ENCODE measurements at regions not wholly inside any gene's neighbourhood (a gene's known extent, or its start where the extent isn't known, plus 50 kb on each side); places are given as distances from the start of the nearest gene placed in this dataset.

- no peak for DNase-seq
These were observed 259.1 kb upstream of the ARPP21 start for GRCh38 chr3:35380196-35380595.

GRCh38 chr3:35383216-35383615 lies 256.1 kb upstream of the ARPP21 start:
- DNase-seq, result no peak

- DNase-seq, result no peak
These were observed 255.4 kb upstream of the ARPP21 start for GRCh38 chr3:35383719-35384555.

- no peak for DNase-seq
These were observed 254.1 kb upstream of the ARPP21 start for GRCh38 chr3:35385271-35385670.

- no peak for DNase-seq
These were observed 249.4 kb upstream of the ARPP21 start for GRCh38 chr3:35389907-35390306.

GRCh38 chr3:35392187-35392586 lies 247.1 kb upstream of the ARPP21 start:
- DNase-seq, result no peak

- DNase-seq, result no peak
These were observed 245.2 kb upstream of the ARPP21 start for GRCh38 chr3:35393901-35394799.

GRCh38 chr3:35394905-35395304 lies 244.4 kb upstream of the ARPP21 start:
- DNase-seq, result no peak

GRCh38 chr3:35401671-35402070 lies 237.7 kb upstream of the ARPP21 start:
- DNase-seq, result no peak

- DNase-seq, result no peak
These were observed 234.8 kb upstream of the ARPP21 start for GRCh38 chr3:35404571-35404970.

- DNase-seq, result no peak
These were observed 230.4 kb upstream of the ARPP21 start for GRCh38 chr3:35408882-35409281.

- DNase-seq, result no peak
These were observed 229.3 kb upstream of the ARPP21 start for GRCh38 chr3:35409991-35410390.

GRCh38 chr3:35413483-35413882 lies 225.8 kb upstream of the ARPP21 start:
- no peak for DNase-seq

GRCh38 chr3:35417080-35417479 lies 222.2 kb upstream of the ARPP21 start:
- no peak for DNase-seq

- DNase-seq, result no peak
These were observed 217.2 kb upstream of the ARPP21 start for GRCh38 chr3:35422101-35422500.

- no peak for DNase-seq
These were observed 216.3 kb upstream of the ARPP21 start for GRCh38 chr3:35422836-35423601.

- DNase-seq, result no peak
These were observed 212.9 kb upstream of the ARPP21 start for GRCh38 chr3:35426366-35426958.

GRCh38 chr3:35437381-35437780 lies 201.9 kb upstream of the ARPP21 start:
- no peak for DNase-seq

GRCh38 chr3:35438101-35438500 lies 201.2 kb upstream of the ARPP21 start:
- DNase-seq, result no peak

GRCh38 chr3:35439663-35440062 lies 199.7 kb upstream of the ARPP21 start:
- DNase-seq, result no peak

- no peak for DNase-seq
These were observed 198.5 kb upstream of the ARPP21 start for GRCh38 chr3:35440826-35441225.

- DNase-seq, result no peak
These were observed 192.4 kb upstream of the ARPP21 start for GRCh38 chr3:35446896-35447295.

GRCh38 chr3:35448121-35448520 lies 191.2 kb upstream of the ARPP21 start:
- no peak for DNase-seq
